Gastrocnemius medialis (tissue), 4 donors: ENCODE measurements at regions not wholly inside any gene's neighbourhood (a gene's known extent, or its start where the extent isn't known, plus 50 kb on each side); places are given as distances from the start of the nearest gene placed in this dataset.

Experiments used
- POLR2A ChIP-seq, 2 donors: fragments of 450-650 bp; IDR thresholded peaks; one replicate each; pipeline ENCODE4 v1.6.1; 2017; ENCODE audit warnings: antibody characterized with exemption in 2 of 2, mild to moderate bottlenecking in 2 of 2, moderate library complexity in 2 of 2
- TF ChIP-seq, protein P1 (sequence below), 5 experiments: fragments of 450-650 bp in 3 of 5; fragments of 200-600 bp in 2 of 5; sonication (generic) in 2 of 5; IDR thresholded peaks in 4 of 5; conservative IDR thresholded peaks in 1 of 5; 1 replicate in 4 of 5; 2 replicates in 1 of 5; pipeline ENCODE4 v1.5.1; 2016 to 2019; ENCODE audit warnings: antibody characterized with exemption in 5 of 5, mild to moderate bottlenecking in 3 of 5, moderate library complexity in 3 of 5

DNA sequence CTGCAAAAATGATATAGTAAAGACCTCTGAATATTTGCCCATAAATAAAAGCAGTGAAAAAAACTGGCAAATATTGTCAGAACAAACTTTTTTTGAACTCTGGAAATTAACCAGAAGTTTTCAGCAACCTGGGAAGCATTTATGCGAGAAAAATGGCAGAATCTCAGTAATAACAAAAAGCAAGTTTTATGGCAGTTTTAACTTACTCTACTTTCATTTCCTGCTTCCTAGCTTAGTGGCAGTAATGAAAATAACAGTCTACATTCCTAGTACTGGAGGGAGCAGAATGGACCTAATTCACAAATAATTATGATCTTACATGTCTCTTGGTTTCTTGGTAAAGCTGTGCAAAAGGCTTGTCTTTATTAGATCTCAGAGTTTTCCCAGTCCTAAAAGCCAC, 460.1 kb downstream of the NAF1 start:
- TF ChIP-seq, protein P1, sequence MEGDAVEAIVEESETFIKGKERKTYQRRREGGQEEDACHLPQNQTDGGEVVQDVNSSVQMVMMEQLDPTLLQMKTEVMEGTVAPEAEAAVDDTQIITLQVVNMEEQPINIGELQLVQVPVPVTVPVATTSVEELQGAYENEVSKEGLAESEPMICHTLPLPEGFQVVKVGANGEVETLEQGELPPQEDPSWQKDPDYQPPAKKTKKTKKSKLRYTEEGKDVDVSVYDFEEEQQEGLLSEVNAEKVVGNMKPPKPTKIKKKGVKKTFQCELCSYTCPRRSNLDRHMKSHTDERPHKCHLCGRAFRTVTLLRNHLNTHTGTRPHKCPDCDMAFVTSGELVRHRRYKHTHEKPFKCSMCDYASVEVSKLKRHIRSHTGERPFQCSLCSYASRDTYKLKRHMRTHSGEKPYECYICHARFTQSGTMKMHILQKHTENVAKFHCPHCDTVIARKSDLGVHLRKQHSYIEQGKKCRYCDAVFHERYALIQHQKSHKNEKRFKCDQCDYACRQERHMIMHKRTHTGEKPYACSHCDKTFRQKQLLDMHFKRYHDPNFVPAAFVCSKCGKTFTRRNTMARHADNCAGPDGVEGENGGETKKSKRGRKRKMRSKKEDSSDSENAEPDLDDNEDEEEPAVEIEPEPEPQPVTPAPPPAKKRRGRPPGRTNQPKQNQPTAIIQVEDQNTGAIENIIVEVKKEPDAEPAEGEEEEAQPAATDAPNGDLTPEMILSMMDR (IDR thresholded peaks at IDR 0.05 in 4 of 5, conservative IDR thresholded peaks at IDR 0.05 in 1 of 5): no peak
- TF ChIP-seq POLR2A (IDR thresholded peaks at IDR 0.05): no peak
